CD14-positive monocyte (primary cell): ENCODE measurements at regions not wholly inside any gene's neighbourhood (a gene's known extent, or its start where the extent isn't known, plus 50 kb on each side); places are given as distances from the start of the nearest gene placed in this dataset.

Source experiments
- DNase-seq, 3 donors: peaks; one replicate each; pipeline ENCODE4 v3.0.0-alpha.2; 2011 to 2022
- H2AFZ ChIP-seq: 2 replicates; pipeline ENCODE4 v1.6.0; 2012; ENCODE audit warnings: mild to moderate bottlenecking, low read depth, low read length, inconsistent platforms; ENCODE audit not compliant: insufficient read depth, poor library complexity, severe bottlenecking
- H3K27ac ChIP-seq, 2 donors: 1 replicate in 1 of 2; 2 replicates in 1 of 2; pipeline ENCODE4 v1.5.1; 2012 to 2013; ENCODE audit warnings: low read length in 2 of 2, control low read depth in 1 of 2, inconsistent platforms in 1 of 2, low read depth in 1 of 2, mild to moderate bottlenecking in 1 of 2
- H3K27me3 ChIP-seq, 2 donors: one replicate each; pipeline versions ENCODE4 v1.6.0 to v1.6.1; 2011 to 2013; ENCODE audit warnings: low read length in 2 of 2; ENCODE audit not compliant: control insufficient read depth in 2 of 2, insufficient read depth in 2 of 2
- H3K36me3 ChIP-seq, 2 donors: replicated peaks in 1 of 2; 1 replicate in 1 of 2; 2 replicates in 1 of 2; pipeline versions ENCODE4 v1.5.1 to v1.6.1; 2012 to 2013; ENCODE audit warnings: low read length in 2 of 2, control low read depth in 1 of 2, inconsistent platforms in 1 of 2, mild to moderate bottlenecking in 1 of 2; ENCODE audit not compliant: insufficient read depth in 2 of 2, control insufficient read depth in 1 of 2
- H3K4me1 ChIP-seq, 2 donors: 1 replicate in 1 of 2; 2 replicates in 1 of 2; pipeline versions ENCODE4 v1.5.1 to v1.6.1; 2012 to 2013; ENCODE audit warnings: low read length in 2 of 2, control low read depth in 1 of 2, inconsistent platforms in 1 of 2, mild to moderate bottlenecking in 1 of 2, moderate library complexity in 1 of 2; ENCODE audit not compliant: insufficient read depth in 2 of 2, control insufficient read depth in 1 of 2
- H3K4me2 ChIP-seq: replicated peaks from 2 replicates; pipeline ENCODE3; 2012; ENCODE audit warnings: low read length, moderate library complexity, mild to moderate bottlenecking; ENCODE audit not compliant: poor library complexity, severe bottlenecking; ENCODE audit errors: extremely low read depth
- H3K4me3 ChIP-seq, 3 experiments: fragments of 200-600 bp in 1 of 3; sonication (generic) in 1 of 3; replicated peaks in 1 of 3; 1 replicate in 2 of 3; 2 replicates in 1 of 3; pipeline ENCODE4 v1.5.1; 2011 to 2013; ENCODE audit warnings: low read length in 3 of 3, mild to moderate bottlenecking in 3 of 3, control low read depth in 2 of 3, low read depth in 2 of 3, inconsistent platforms in 1 of 3, moderate library complexity in 1 of 3
- H3K79me2 ChIP-seq: 2 replicates; pipeline ENCODE4 v1.6.0; 2012; ENCODE audit warnings: mild to moderate bottlenecking, control low read depth, inconsistent platforms, low read length, moderate library complexity; ENCODE audit not compliant: insufficient read depth
- H3K9ac ChIP-seq: 2 replicates; pipeline ENCODE4 v1.6.0; 2017; ENCODE audit warnings: low read length, mild to moderate bottlenecking; ENCODE audit not compliant: insufficient read depth, poor library complexity, severe bottlenecking
- H3K9me3 ChIP-seq, 2 donors: replicated peaks in 1 of 2; 1 replicate in 1 of 2; 2 replicates in 1 of 2; pipeline versions ENCODE4 v1.5.1 to v1.6.1; 2012 to 2013; ENCODE audit warnings: low read length in 2 of 2, control low read depth in 1 of 2; ENCODE audit not compliant: control insufficient read depth in 1 of 2, insufficient read depth in 1 of 2
- H4K20me1 ChIP-seq: 2 replicates; pipeline ENCODE4 v1.6.0; 2012; ENCODE audit warnings: mild to moderate bottlenecking, low read length, control low read depth, moderate library complexity; ENCODE audit not compliant: insufficient read depth
- H3K27ac Mint-ChIP-seq, 7 donors: one replicate each; pipeline ENCODE4 v1.8.0; 2020; ENCODE audit warnings: mild to moderate bottlenecking in 7 of 7, mixed read lengths in 7 of 7, moderate library complexity in 6 of 7, inconsistent platforms in 2 of 7
- H3K27me3 Mint-ChIP-seq, 3 donors: one replicate each; pipeline ENCODE4 v1.8.0; 2021 to 2022; ENCODE audit warnings: low read depth in 3 of 3, mild to moderate bottlenecking in 3 of 3, mixed read lengths in 3 of 3, moderate library complexity in 3 of 3, inconsistent platforms in 1 of 3
- H3K36me3 Mint-ChIP-seq, 2 donors: one replicate each; pipeline ENCODE4 v1.8.0; 2020; ENCODE audit warnings: mixed read lengths in 2 of 2, inconsistent platforms in 1 of 2, mild to moderate bottlenecking in 1 of 2
- H3K4me1 Mint-ChIP-seq: one replicate; pipeline ENCODE4 v1.8.0; 2020; ENCODE audit warnings: mild to moderate bottlenecking, mixed read lengths
- H3K4me3 Mint-ChIP-seq, 2 donors: one replicate each; pipeline ENCODE4 v1.8.0; 2020; ENCODE audit warnings: mild to moderate bottlenecking in 2 of 2, mixed read lengths in 2 of 2, moderate library complexity in 1 of 2
- H3K9me3 Mint-ChIP-seq, 7 donors: one replicate each; pipeline ENCODE4 v1.8.0; 2020 to 2022; ENCODE audit warnings: mixed read lengths in 7 of 7, mild to moderate bottlenecking in 6 of 7, moderate library complexity in 6 of 7, inconsistent platforms in 2 of 7
- WGBS: methylation state at CpG from one replicate; pipeline ENCODE4 v1.1.5; 2013; ENCODE audit warnings: missing lambda C conversion rate; ENCODE audit not compliant: insufficient coverage; 5-methylcytosine and 5-hydroxymethylcytosine counted together
- intact Hi-C, 2 donors: fragments of 100-400 bp; cut with micrococcal nuclease; formaldehyde crosslinking; loops; one replicate each; pipeline versions ENCODE4 v1.15.0 to v1.15.1; 2023
- TF ChIP-seq, protein P1 (sequence below): fragments of 200-600 bp; IDR thresholded peaks from one replicate; pipeline ENCODE4 v1.8.0; 2022; ENCODE audit warnings: antibody characterized with exemption, mild to moderate bottlenecking

DNA sequence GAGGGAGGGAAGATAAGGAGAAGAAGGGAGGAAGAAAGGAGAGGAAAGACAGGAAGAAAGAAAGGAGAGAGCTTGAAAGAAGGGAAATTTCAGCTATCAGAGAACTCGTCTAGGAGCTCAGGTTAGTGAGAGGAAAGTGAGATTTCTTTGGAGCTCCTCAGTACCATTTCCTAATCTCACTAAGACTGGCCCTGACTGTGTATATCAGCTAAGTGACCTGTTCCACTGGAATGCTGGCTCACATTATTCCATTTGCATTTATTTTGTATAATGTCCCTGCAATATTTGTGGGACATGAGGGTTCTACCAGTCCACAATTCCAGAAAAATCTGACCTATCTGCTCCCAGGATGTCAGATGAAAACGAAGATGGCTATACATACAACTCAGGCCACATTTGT, 114.7 kb upstream of the CELF2 start:
- DNase-seq: no peak
- Mint-ChIP-seq H3K27me3 (peaks cover 0 to 10% (median 2%) of the 10 kb centered on the region in 3 donors), H3K4me3 (no peak overlapping the region), H3K9me3 (peaks cover 2 to 15% (median 7%) of the 10 kb centered on the region in 7 donors), H3K27ac (no peak overlapping the region), H3K36me3 (no peaks in the 10 kb centered on the region), H3K4me1 (peaks cover 10% of the 10 kb centered on the region)
- Histone ChIP-seq H4K20me1 (no peaks in the 10 kb centered on the region), H3K36me3 (no peaks in the 10 kb centered on the region), H3K4me2 (no peak overlapping the region), H3K27me3 (no peaks in the 10 kb centered on the region), H3K4me3 (no peak overlapping the region), H3K9ac (no peak overlapping the region), H3K4me1 (peaks cover 0 to 11% of the 10 kb centered on the region in 2 donors), H3K9me3 (peaks cover 0 to 9% of the 10 kb centered on the region in 2 donors), H3K79me2 (no peaks in the 10 kb centered on the region), H3K27ac (no peak overlapping the region), H2AFZ (no peak overlapping the region)
- intact Hi-C loops: no loop called here
- WGBS: no CpG with 5 or more reads among the region's 2 CpGs
- TF ChIP-seq, protein P1, sequence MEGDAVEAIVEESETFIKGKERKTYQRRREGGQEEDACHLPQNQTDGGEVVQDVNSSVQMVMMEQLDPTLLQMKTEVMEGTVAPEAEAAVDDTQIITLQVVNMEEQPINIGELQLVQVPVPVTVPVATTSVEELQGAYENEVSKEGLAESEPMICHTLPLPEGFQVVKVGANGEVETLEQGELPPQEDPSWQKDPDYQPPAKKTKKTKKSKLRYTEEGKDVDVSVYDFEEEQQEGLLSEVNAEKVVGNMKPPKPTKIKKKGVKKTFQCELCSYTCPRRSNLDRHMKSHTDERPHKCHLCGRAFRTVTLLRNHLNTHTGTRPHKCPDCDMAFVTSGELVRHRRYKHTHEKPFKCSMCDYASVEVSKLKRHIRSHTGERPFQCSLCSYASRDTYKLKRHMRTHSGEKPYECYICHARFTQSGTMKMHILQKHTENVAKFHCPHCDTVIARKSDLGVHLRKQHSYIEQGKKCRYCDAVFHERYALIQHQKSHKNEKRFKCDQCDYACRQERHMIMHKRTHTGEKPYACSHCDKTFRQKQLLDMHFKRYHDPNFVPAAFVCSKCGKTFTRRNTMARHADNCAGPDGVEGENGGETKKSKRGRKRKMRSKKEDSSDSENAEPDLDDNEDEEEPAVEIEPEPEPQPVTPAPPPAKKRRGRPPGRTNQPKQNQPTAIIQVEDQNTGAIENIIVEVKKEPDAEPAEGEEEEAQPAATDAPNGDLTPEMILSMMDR: no peak

DNA sequence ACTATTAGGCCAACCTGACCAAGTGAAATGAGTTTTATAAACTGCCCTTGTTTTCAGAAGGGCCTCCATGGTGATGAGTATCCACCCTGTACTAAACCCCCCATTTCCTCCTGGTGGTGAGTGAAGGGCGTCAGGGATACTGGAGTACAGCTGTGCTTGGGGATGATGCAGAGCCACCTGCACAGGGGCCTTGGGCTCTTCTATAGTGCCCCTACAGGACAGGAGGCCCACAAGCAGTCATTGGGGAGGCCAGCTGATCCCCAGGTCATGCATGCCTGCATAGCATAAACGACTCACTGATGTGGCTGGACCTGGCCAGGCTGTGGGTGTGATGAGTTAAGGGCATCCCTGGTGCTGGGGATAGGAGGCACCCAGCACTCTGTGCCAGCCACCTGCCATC, 114.1 kb upstream of the CELF2 start:
- no peaks in the 10 kb centered on the region for H3K27me3 ChIP-seq
- H3K4me1 ChIP-seq: peaks cover 0 to 11% of the 10 kb centered on the region in 2 donors
- Mint-ChIP-seq H3K4me3 (no peak overlapping the region), H3K9me3 (peaks cover 2 to 15% (median 7%) of the 10 kb centered on the region in 7 donors), H3K27ac (no peak overlapping the region), H3K27me3 (peaks cover 0 to 10% (median 2%) of the 10 kb centered on the region in 3 donors), H3K4me1 (peaks cover 10% of the 10 kb centered on the region), H3K36me3 (no peaks in the 10 kb centered on the region)
- H3K9ac ChIP-seq: no peak overlapping the region
- no peaks in the 10 kb centered on the region for H3K36me3 ChIP-seq
- H3K4me2 ChIP-seq: no peak overlapping the region
- peaks cover 0 to 9% of the 10 kb centered on the region in 2 donors for H3K9me3 ChIP-seq
- TF ChIP-seq, protein P1: no peak
- intact Hi-C loops: no loop called here
- DNase-seq: no peak
- no peaks in the 10 kb centered on the region for H3K79me2 ChIP-seq
- H4K20me1 ChIP-seq: no peaks in the 10 kb centered on the region
- no peak overlapping the region for H2AFZ ChIP-seq
- H3K4me3 ChIP-seq: no peak overlapping the region
- 100% methylated on average over 2 of the region's 2 CpGs for WGBS
- no peak overlapping the region for H3K27ac ChIP-seq
